ENCODE measurements at regions not wholly inside any gene's neighbourhood (a gene's known extent, or its start where the extent isn't known, plus 50 kb on each side); places are given as distances from the start of the nearest gene placed in this dataset.
A peak's percentile ranks its signal among the peaks of the same experiment; 100 is the strongest.

- POLR2A ChIA-PET = no interaction called here
- Histone ChIP-seq H3K4me3 (ENCODE audit: low read depth, low read length) (no peak overlapping the region), H3K27ac (ENCODE audit: extremely low read depth, low read depth, low read length) (no peak overlapping the region), H3K4me1 (ENCODE audit: control insufficient read depth, insufficient read depth, low read length) (peaks cover 13% of the 10 kb centered on the region), H3K9me3 (ENCODE audit: control insufficient read depth, insufficient read depth, low read depth, low read length) (no peaks in the 10 kb centered on the region), H3K36me3 (ENCODE audit: control insufficient read depth in 2 of 2, insufficient read depth in 1 of 2, low read length in 2 of 2) (no peaks in the 10 kb centered on the region)
- TF ChIP-seq ZFP3 (tag by site-specific recombination; IDR thresholded peaks at IDR 0.05; ENCODE audit: low read depth) (no peak), PRDM6 (tag by site-specific recombination; IDR thresholded peaks at IDR 0.05) (peak; percentile 45), ZNF513 (tag by site-specific recombination; IDR thresholded peaks at IDR 0.05) (no peak), ZNF121 (tag by site-specific recombination; IDR thresholded peaks at IDR 0.05) (no peak), KLF17 (tag by site-specific recombination; IDR thresholded peaks at IDR 0.05) (no peak), ZNF549 (tag by site-specific recombination; IDR thresholded peaks at IDR 0.05) (no peak)
- CTCF ChIA-PET = no interaction called here
Observed at GRCh38 chr10:7484456-7485243, 73.8 kb upstream of the SFMBT2 start.

- Histone ChIP-seq H3K4me3 (ENCODE audit: low read depth, low read length) (no peak overlapping the region), H3K27ac (ENCODE audit: extremely low read depth, low read depth, low read length) (no peak overlapping the region), H3K4me1 (ENCODE audit: control insufficient read depth, insufficient read depth, low read length) (peaks cover 11% of the 10 kb centered on the region), H3K9me3 (ENCODE audit: control insufficient read depth, insufficient read depth, low read depth, low read length) (no peaks in the 10 kb centered on the region), H3K36me3 (ENCODE audit: control insufficient read depth in 2 of 2, insufficient read depth in 1 of 2, low read length in 2 of 2) (no peaks in the 10 kb centered on the region)
- POLR2A ChIA-PET = no interaction called here
- CTCF ChIA-PET = no interaction called here
- TF ChIP-seq ZNF18 (tag by site-specific recombination; IDR thresholded peaks at IDR 0.05) (no peak), ZBTB44 (tag by site-specific recombination; IDR thresholded peaks at IDR 0.05) (no peak), ZBTB48 (tag by site-specific recombination; IDR thresholded peaks at IDR 0.05) (no peak)
Observed at GRCh38 chr10:7483848-7484247, 73.0 kb upstream of the SFMBT2 start.

- Histone ChIP-seq H3K4me3 (ENCODE audit: low read depth, low read length) (no peak overlapping the region), H3K27ac (ENCODE audit: extremely low read depth, low read depth, low read length) (no peak overlapping the region), H3K36me3 (ENCODE audit: control insufficient read depth in 2 of 2, insufficient read depth in 1 of 2, low read length in 2 of 2) (no peaks in the 10 kb centered on the region), H3K9me3 (ENCODE audit: control insufficient read depth, insufficient read depth, low read depth, low read length) (no peaks in the 10 kb centered on the region), H3K4me1 (ENCODE audit: control insufficient read depth, insufficient read depth, low read length) (0 out of 2 replicates have a peak, but pooled peaks cover 5% of the 10 kb centered on the region)
- CTCF ChIA-PET = no interaction called here
- POLR2A ChIA-PET = no interaction called here
- TF ChIP-seq HOXD13 (CRISPR knock-in tag; IDR thresholded peaks at IDR 0.05; ENCODE audit: borderline replicate concordance) (no peak), SP2 (tag by site-specific recombination; IDR thresholded peaks at IDR 0.05) (no peak), ZNF513 (tag by site-specific recombination; IDR thresholded peaks at IDR 0.05) (no peak), ZNF707 (tag by site-specific recombination; IDR thresholded peaks at IDR 0.05) (no peak), ZNF621 (tag by site-specific recombination; IDR thresholded peaks at IDR 0.05) (no peak), PRDM6 (tag by site-specific recombination; IDR thresholded peaks at IDR 0.05) (no peak), ZNF670 (tag by site-specific recombination; IDR thresholded peaks at IDR 0.05; ENCODE audit: low read depth) (no peak), ZNF174 (tag by site-specific recombination; IDR thresholded peaks at IDR 0.05) (no peak)
Observed at GRCh38 chr10:7482992-7483391, 72.2 kb upstream of the SFMBT2 start.

Data from HEK293 (cell line).